ENCODE measurements at regions not wholly inside any gene's neighbourhood (a gene's known extent, or its start where the extent isn't known, plus 50 kb on each side); places are given as distances from the start of the nearest gene placed in this dataset.

GRCh38 chr3:160617636-160618035 is 52.3 kb upstream of the KPNA4 start:
- Histone ChIP-seq H3K9ac (ENCODE audit: extremely low read depth, insufficient read length, low read length) (no peak overlapping the region), H3K9me3 (ENCODE audit: control insufficient read depth, low read depth, low read length) (no peaks in the 10 kb centered on the region), H3T11ph (ENCODE audit: low read length) (no peak overlapping the region), H2BK120ac (ENCODE audit: low read depth, low read length, poor library complexity, severe bottlenecking) (no peak overlapping the region), H3K4me2 (ENCODE audit: insufficient read depth, insufficient read length, low read length) (no peak overlapping the region), H3K23me2 (ENCODE audit: insufficient read length, low read depth, low read length, poor library complexity, severe bottlenecking) (no peaks in the 10 kb centered on the region), H3K23ac (ENCODE audit: insufficient read length, low read depth, low read length) (no peak overlapping the region), H3K27ac (ENCODE audit: insufficient read length, low read depth, low read length) (no peak overlapping the region), H4K8ac (replicated peaks; ENCODE audit: insufficient read length, low read depth, low read length) (no peak overlapping the region), H2AFZ (ENCODE audit: low read length) (no peak overlapping the region), H3K18ac (ENCODE audit: insufficient read length, low read depth, low read length) (no peak overlapping the region), H3K4me1 (ENCODE audit: insufficient read depth, low read length) (no peaks in the 10 kb centered on the region), H4K91ac (ENCODE audit: insufficient read length, low read depth, low read length) (no peak overlapping the region), H2BK5ac (ENCODE audit: insufficient read length, low read length) (no peak overlapping the region), H2BK12ac (ENCODE audit: insufficient read length, low read depth, low read length) (no peak overlapping the region), H3K27me3 (ENCODE audit: insufficient read depth, low read length) (no peaks in the 10 kb centered on the region), H2AK5ac (ENCODE audit: insufficient read length, low read length) (no peak overlapping the region), H3K4ac (ENCODE audit: low read depth, low read length) (no peak overlapping the region), H2BK20ac (ENCODE audit: low read depth, low read length, poor library complexity, severe bottlenecking) (no peak overlapping the region), H3K56ac (ENCODE audit: insufficient read length, low read depth, low read length) (no peak overlapping the region), H4K20me1 (ENCODE audit: control insufficient read depth, insufficient read depth, insufficient read length) (no peaks in the 10 kb centered on the region), H3K79me1 (ENCODE audit: insufficient read depth, low read depth, low read length, poor library complexity, severe bottlenecking) (no peaks in the 10 kb centered on the region), H3K14ac (ENCODE audit: insufficient read depth, low read length) (no peak overlapping the region), H4K5ac (ENCODE audit: insufficient read length, low read depth, low read length) (no peak overlapping the region), H2BK15ac (ENCODE audit: low read depth, low read length) (no peak overlapping the region), H3K79me2 (ENCODE audit: insufficient read depth, low read length) (no peaks in the 10 kb centered on the region)
- Mint-ChIP-seq H3K27me3 (ENCODE audit: low read depth) (no peaks in the 10 kb centered on the region; the same call in none of the 2 replicates), H3K27ac (no peak overlapping the region), H3K4me1 (no peaks in the 10 kb centered on the region), H3K4me3 (no peak overlapping the region), H3K36me3 (ENCODE audit: insufficient read depth in 1 of 3, low read depth in 3 of 3) (no peaks in the 10 kb centered on the region), H3K9me3 (no peaks in the 10 kb centered on the region)
- no peak; the same call in 1 of the 3 replicates for TF ChIP-seq CTCF (conservative IDR thresholded peaks at IDR 0.05)
- DNase-seq: no peak
- no CpG with 5 or more reads among the region's 2 CpGs for whole genome bisulfite sequencing (ENCODE audit: extremely low coverage, insufficient read length, low lambda C conversion rate)

All from H9 (cell line).